GM10248 (cell line): ENCODE measurements at regions not wholly inside any gene's neighbourhood (a gene's known extent, or its start where the extent isn't known, plus 50 kb on each side); places are given as distances from the start of the nearest gene placed in this dataset.

Experiments
- CTCF ChIA-PET: fragments of 300-600 bp; sonication (Branson Sonifier 250); formaldehyde crosslinking; extraction: SDS; loops from one replicate; lab custom pipeline; 2021; ENCODE audit warnings: antibody characterized with exemption; lab: Yijun Ruan, JAX
- POLR2A ChIA-PET: fragments of 350-650 bp; sonication (Branson Sonifier 250); formaldehyde crosslinking; extraction: SDS; loops from one replicate; lab custom pipeline; 2020; ENCODE audit warnings: antibody characterized with exemption; lab: Yijun Ruan, JAX
- DNase-seq: peaks from one replicate; pipeline ENCODE4 v3.0.0; 2012; ENCODE audit errors: extremely low spot score
- TF ChIP-seq, protein P1 (sequence below): IDR thresholded peaks from 2 replicates; pipeline ENCODE4 v1.5.1; 2012; ENCODE audit warnings: mild to moderate bottlenecking, low read depth; ENCODE audit errors: extremely low read depth, missing control alignments, control extremely low read depth

DNA sequence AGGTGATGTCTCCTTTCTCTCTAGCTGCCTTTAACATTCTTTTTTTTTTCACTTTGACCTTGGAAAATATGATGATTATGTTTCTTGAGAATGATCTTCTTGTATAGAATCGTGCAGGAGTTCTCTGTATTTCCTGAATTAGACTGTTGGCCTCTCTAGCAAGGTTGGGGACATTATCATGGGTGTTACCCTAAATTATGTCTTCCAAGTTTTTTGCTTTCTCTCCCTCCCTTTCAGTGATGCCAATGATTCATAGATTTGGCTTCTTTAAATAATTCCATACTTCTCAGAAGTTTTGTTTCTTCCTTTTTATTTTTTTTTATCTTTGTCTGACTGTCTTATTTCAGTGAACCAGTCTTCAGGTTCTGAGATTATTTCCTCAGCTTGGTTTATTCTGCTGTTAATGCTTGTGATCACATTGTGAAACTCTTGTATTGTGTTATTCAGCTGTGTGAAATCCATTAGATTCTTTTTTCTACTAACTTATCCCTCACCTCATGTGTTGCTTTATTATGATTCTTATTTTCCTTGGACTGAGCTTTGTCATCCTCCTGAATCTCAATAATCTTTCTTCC lies 268.4 kb upstream of the NRIP1 start:
- TF ChIP-seq, protein P1, sequence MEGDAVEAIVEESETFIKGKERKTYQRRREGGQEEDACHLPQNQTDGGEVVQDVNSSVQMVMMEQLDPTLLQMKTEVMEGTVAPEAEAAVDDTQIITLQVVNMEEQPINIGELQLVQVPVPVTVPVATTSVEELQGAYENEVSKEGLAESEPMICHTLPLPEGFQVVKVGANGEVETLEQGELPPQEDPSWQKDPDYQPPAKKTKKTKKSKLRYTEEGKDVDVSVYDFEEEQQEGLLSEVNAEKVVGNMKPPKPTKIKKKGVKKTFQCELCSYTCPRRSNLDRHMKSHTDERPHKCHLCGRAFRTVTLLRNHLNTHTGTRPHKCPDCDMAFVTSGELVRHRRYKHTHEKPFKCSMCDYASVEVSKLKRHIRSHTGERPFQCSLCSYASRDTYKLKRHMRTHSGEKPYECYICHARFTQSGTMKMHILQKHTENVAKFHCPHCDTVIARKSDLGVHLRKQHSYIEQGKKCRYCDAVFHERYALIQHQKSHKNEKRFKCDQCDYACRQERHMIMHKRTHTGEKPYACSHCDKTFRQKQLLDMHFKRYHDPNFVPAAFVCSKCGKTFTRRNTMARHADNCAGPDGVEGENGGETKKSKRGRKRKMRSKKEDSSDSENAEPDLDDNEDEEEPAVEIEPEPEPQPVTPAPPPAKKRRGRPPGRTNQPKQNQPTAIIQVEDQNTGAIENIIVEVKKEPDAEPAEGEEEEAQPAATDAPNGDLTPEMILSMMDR: no peak
- DNase-seq: no peak
- POLR2A ChIA-PET: no interaction called here
- CTCF ChIA-PET: interaction anchor here (1.4 kb wide), 1 partner anchor 33 kb away, joined by 3 read pairs; no protein-coding TSS in a partner anchor

DNA sequence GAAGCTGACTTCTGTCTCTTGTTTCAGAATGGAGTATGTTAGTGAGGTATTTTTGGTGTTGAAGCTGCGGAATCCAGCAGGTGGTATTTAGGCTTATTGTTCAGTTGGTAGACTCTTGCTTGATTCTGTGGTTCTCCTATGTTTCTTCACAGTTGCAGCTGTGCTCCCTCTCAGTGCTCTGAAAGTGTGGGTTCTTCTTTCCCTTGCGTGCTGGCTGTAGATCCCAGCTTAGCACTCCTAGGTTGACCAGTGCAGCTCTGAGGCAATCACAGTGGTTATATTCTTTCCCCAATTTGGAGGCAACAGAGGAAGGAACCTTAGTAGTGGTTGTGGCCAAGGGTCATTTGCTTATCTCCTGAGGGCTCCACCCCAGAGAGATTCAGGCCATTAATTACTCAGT lies 269.2 kb upstream of the NRIP1 start:
- DNase-seq: no peak
- TF ChIP-seq, protein P1: no peak
- ChIA-PET CTCF (interaction anchor here (1.4 kb wide), 1 partner anchor 33 kb away, joined by 3 read pairs; no protein-coding TSS in a partner anchor), POLR2A (no interaction called here)

DNA sequence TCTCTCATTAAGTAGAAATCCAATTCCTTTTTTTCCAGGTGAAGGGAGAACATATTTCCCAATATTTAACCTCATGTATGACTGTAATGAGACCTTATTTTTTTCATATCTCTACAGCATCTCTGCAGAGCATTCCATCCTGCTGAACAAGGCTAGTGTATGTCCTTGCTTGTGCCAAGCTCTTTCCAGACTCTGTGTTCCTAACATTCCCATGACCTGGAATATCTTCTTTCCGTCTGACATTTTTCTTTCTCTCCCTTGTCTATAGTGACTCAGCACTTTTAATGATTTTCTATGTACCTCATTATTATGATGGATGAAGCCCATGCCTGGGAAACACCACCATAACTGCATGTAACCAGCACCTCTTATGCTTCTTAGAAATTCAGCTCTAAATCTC lies 278.3 kb upstream of the NRIP1 start:
- TF ChIP-seq, protein P1: no peak
- ChIA-PET CTCF (no interaction called here), POLR2A (no interaction called here)
- no peak for DNase-seq

DNA sequence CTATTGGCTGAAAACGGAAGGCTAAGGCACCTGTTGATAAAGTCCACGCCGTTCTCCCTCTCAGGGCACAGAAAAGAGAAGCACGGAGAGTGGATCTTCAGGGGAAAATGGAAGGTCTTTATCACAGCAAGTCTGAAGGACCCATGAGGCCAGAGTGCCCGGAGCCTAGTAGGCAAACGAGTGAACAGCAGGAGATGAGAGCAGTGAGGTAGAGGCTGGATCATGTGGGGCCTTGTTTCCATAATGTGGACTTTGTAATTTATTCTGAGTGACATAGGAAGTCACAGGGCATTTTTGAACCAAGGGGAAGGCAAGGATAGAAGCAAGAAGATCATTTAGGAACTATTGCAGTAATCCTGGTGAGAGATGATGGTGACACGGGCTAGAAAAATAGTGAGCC lies 287.2 kb upstream of the NRIP1 start:
- TF ChIP-seq, protein P1: no peak
- ChIA-PET POLR2A (no interaction called here), CTCF (no interaction called here)
- DNase-seq: no peak

DNA sequence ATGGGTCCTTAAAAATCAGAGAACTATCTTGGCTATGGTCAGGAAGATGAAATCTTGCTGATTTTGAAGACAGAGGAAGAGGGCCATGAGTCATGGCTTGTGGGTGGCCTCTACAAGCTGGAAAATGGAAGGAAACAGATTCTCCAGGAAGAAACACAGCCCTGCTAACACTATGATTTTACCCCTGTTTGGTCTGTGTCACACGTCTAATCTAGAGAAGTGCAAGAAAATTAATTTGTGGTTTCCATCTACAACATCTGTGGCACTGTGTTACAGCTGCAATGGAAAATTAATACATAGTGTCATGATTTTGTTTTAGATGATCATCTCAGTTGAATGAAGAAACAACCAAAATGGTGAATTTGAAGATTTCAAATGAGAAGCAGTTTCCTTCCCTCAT lies 288.7 kb upstream of the NRIP1 start:
- ChIA-PET POLR2A (no interaction called here), CTCF (no interaction called here)
- TF ChIP-seq, protein P1: no peak
- DNase-seq: no peak

DNA sequence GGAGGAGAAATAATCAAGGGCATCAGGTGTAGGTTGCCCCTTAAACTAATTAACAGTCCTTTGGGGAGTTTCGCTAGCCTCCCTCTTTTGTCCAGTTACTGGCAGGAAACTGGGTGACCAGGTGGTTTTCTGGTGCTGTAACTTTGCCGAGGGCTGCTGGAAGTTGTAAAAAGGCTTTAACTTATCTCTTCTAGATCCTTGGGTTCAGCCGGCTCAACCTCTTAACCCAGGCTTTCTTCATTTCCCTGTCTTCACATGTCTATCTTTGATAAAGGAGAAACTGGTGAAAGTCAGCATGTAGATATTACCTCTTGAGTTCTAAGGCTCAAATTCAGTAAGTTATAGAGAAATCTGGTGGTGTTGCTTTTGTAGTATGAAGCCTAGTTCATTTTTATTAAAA lies 289.7 kb upstream of the NRIP1 start:
- POLR2A ChIA-PET: no interaction called here
- DNase-seq: no peak
- CTCF ChIA-PET: no interaction called here
- TF ChIP-seq, protein P1: no peak
